Uterus (tissue), 2 donors: ENCODE measurements at regions not wholly inside any gene's neighbourhood (a gene's known extent, or its start where the extent isn't known, plus 50 kb on each side); places are given as distances from the start of the nearest gene placed in this dataset.

Source experiments
- POLR2A ChIP-seq, 2 donors: fragments of 450-650 bp; IDR thresholded peaks; one replicate each; pipeline ENCODE4 v1.6.1; 2016; ENCODE audit warnings: antibody characterized with exemption in 2 of 2, mild to moderate bottlenecking in 1 of 2, moderate library complexity in 1 of 2
- TF ChIP-seq, protein P1 (sequence below), 4 experiments: fragments of 200-600 bp in 2 of 4; fragments of 450-650 bp in 2 of 4; sonication (generic) in 2 of 4; IDR thresholded peaks; one replicate each; pipeline ENCODE4 v1.5.1; 2016 to 2019; ENCODE audit warnings: antibody characterized with exemption in 4 of 4, mild to moderate bottlenecking in 2 of 4, moderate library complexity in 1 of 4

DNA sequence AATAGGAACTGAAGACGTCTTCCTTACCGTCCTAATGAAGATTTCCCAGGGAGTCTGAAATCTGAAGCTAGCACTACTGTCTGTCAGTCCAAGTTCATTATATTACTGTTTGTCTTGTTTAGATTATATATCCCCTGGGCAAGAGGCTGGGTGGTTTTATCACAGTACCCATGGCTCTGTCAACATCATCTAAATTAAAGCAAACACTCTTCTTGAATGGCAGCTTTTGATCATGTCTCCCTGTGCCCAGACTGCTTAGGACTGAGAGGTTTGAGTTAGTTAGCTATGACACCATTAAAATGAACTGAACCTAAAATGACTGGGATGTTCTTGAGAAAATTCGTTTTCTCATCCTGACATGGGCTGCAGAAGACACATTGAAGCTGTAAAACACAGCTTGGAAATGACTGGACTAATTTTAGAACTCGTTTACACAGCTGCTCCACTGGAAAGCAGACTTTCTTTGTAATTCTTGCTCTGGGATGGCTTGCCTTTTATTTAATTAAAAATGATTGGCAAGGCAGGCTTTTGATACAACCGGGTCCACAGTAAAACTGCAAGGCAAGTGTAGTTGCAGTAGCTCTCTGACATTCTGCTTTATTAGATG is 243.5 kb downstream of the MFSD1 start:
- TF ChIP-seq POLR2A (IDR thresholded peaks at IDR 0.05) = no peak
- TF ChIP-seq, protein P1, sequence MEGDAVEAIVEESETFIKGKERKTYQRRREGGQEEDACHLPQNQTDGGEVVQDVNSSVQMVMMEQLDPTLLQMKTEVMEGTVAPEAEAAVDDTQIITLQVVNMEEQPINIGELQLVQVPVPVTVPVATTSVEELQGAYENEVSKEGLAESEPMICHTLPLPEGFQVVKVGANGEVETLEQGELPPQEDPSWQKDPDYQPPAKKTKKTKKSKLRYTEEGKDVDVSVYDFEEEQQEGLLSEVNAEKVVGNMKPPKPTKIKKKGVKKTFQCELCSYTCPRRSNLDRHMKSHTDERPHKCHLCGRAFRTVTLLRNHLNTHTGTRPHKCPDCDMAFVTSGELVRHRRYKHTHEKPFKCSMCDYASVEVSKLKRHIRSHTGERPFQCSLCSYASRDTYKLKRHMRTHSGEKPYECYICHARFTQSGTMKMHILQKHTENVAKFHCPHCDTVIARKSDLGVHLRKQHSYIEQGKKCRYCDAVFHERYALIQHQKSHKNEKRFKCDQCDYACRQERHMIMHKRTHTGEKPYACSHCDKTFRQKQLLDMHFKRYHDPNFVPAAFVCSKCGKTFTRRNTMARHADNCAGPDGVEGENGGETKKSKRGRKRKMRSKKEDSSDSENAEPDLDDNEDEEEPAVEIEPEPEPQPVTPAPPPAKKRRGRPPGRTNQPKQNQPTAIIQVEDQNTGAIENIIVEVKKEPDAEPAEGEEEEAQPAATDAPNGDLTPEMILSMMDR (IDR thresholded peaks at IDR 0.05) = no peak
